Panc1 (cell line): ENCODE measurements at regions not wholly inside any gene's neighbourhood (a gene's known extent, or its start where the extent isn't known, plus 50 kb on each side); places are given as distances from the start of the nearest gene placed in this dataset.

Source experiments
- ATAC-seq: fragments of 200-7000 bp; cut with Tn5 transposase; 2 replicates; pipeline ENCODE4 v1.9.1; 2020; ENCODE audit warnings: mild to moderate bottlenecking, moderate library complexity
- BruUV-seq: library from RNA; stranded (reverse); fragments of 400-500 nt; replicated peaks from 2 replicates; lab custom pipeline; 2021; lab: Mats Ljungman, UMichigan
- CTCF ChIA-PET: fragments of 300-600 bp; sonication (Branson Sonifier 250); formaldehyde crosslinking; loops from one replicate; lab custom pipeline; 2022; ENCODE audit warnings: antibody characterized with exemption; lab: Charles Lee
- POLR2A ChIA-PET: fragments of 300-600 bp; sonication (Branson Sonifier 250); formaldehyde crosslinking; loops from one replicate; lab custom pipeline; 2022; ENCODE audit warnings: antibody characterized with exemption; lab: Charles Lee
- DNase-seq: peaks from one replicate; pipeline ENCODE4 v3.0.0-alpha.2; 2010; ENCODE audit warnings: low read depth, low spot score
- H3K27ac ChIP-seq: 2 replicates; pipeline ENCODE4 v1.5.1; 2011; ENCODE audit warnings: mild to moderate bottlenecking, low read length, inconsistent platforms
- H3K27me3 ChIP-seq: fragments of 200-500 bp; sonication (Bioruptor generic); 2 replicates; pipeline ENCODE4 v1.6.0; 2014; ENCODE audit warnings: low read length, inconsistent platforms; ENCODE audit not compliant: control insufficient read depth, insufficient read depth
- H3K36me3 ChIP-seq: fragments of 200-500 bp; sonication (Bioruptor generic); 2 replicates; pipeline ENCODE4 v1.5.1; 2014; ENCODE audit warnings: inconsistent platforms, mild to moderate bottlenecking, low read length, moderate library complexity; ENCODE audit not compliant: control insufficient read depth, insufficient read depth
- H3K4me1 ChIP-seq: 2 replicates; pipeline ENCODE4 v1.5.1; 2011; ENCODE audit warnings: inconsistent platforms, mild to moderate bottlenecking, low read length, moderate library complexity; ENCODE audit not compliant: control insufficient read depth, insufficient read depth
- H3K4me3 ChIP-seq, 2 experiments: 2 replicates each; pipeline ENCODE4 v1.5.1; 2011 to 2012; ENCODE audit warnings: low read depth in 2 of 2, low read length in 2 of 2, mild to moderate bottlenecking in 2 of 2, inconsistent platforms in 1 of 2, moderate library complexity in 1 of 2
- H3K9me3 ChIP-seq: fragments of 200-500 bp; sonication (Bioruptor generic); 2 replicates; pipeline ENCODE4 v1.5.1; 2014; ENCODE audit warnings: low read depth, mild to moderate bottlenecking, inconsistent platforms, low read length, moderate library complexity; ENCODE audit not compliant: control insufficient read depth, insufficient read depth
- POLR2AphosphoS5 ChIP-seq: IDR thresholded peaks from 2 replicates; pipeline ENCODE4 v1.6.1; 2012; ENCODE audit warnings: mild to moderate bottlenecking, low read depth, low read length, moderate library complexity
- REST ChIP-seq, 2 experiments: IDR thresholded peaks; 2 replicates each; pipeline ENCODE4 v1.6.1; 2011 to 2012; ENCODE audit warnings: low read depth in 2 of 2, control low read depth in 1 of 2, low read length in 1 of 2, mild to moderate bottlenecking in 1 of 2, moderate library complexity in 1 of 2; ENCODE audit not compliant: insufficient read depth in 1 of 2
- SIN3A ChIP-seq: IDR thresholded peaks from 2 replicates; pipeline ENCODE4 v1.6.1; 2012; ENCODE audit warnings: low read depth, mild to moderate bottlenecking, low read length, moderate library complexity, borderline replicate concordance; ENCODE audit not compliant: insufficient read depth
- TCF7L2 ChIP-seq: IDR thresholded peaks from 2 replicates; pipeline ENCODE4 v1.6.1; 2011; ENCODE audit warnings: mild to moderate bottlenecking, low read depth, low read length, inconsistent platforms
- in situ Hi-C: cut with HindIII; loops from 2 replicates; pipeline ENCODE4 v1.10.0; 2016; ENCODE audit warnings: low sequenced_read_pairs, low pct_unique_long_range_greater_than_20kb
- intact Hi-C: fragments of 100-400 bp; cut with micrococcal nuclease; formaldehyde crosslinking; loops from one replicate; pipeline ENCODE4 v1.10.0; 2022; ENCODE audit not compliant: unreplicated experiment
- TF ChIP-seq, protein P1 (sequence below): fragments of 450-650 bp; IDR thresholded peaks from 2 replicates; pipeline ENCODE4 v1.5.1; 2017; ENCODE audit warnings: mild to moderate bottlenecking

DNA sequence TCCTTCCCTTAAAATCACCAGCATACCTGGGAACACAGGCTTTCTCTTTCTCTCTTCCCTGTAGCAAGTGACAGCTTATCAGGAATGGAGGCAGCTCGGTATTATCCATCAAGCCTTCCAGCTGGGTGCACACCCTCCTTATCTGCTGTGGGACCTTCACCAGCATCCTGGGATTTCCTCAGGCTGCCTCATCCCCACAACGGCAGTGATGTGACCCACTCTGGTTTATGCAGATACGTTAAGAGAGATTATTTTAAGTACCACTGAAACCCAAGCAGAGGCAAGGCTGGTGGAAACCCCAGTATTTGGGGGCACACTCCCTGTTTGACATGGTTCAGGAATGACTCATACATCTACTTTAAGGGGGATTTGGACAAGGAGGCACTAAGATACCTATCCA is 192.1 kb downstream of the TM9SF2 start:
- CTCF ChIA-PET: no interaction called here
- Histone ChIP-seq H3K4me1 (no peaks in the 10 kb centered on the region), H3K27ac (no peak overlapping the region), H3K9me3 (no peaks in the 10 kb centered on the region), H3K36me3 (no peaks in the 10 kb centered on the region), H3K27me3 (no peaks in the 10 kb centered on the region), H3K4me3 (no peak overlapping the region)
- intact Hi-C loops: no loop called here
- no peak for ATAC-seq
- TF ChIP-seq POLR2AphosphoS5 (no peak), SIN3A (no peak), REST (IDR thresholded peaks at IDR 0.05; ENCODE audit: insufficient read depth in 1 of 2, low read depth in 2 of 2, low read length in 1 of 2) (no peak), TCF7L2 (no peak)
- TF ChIP-seq, protein P1, sequence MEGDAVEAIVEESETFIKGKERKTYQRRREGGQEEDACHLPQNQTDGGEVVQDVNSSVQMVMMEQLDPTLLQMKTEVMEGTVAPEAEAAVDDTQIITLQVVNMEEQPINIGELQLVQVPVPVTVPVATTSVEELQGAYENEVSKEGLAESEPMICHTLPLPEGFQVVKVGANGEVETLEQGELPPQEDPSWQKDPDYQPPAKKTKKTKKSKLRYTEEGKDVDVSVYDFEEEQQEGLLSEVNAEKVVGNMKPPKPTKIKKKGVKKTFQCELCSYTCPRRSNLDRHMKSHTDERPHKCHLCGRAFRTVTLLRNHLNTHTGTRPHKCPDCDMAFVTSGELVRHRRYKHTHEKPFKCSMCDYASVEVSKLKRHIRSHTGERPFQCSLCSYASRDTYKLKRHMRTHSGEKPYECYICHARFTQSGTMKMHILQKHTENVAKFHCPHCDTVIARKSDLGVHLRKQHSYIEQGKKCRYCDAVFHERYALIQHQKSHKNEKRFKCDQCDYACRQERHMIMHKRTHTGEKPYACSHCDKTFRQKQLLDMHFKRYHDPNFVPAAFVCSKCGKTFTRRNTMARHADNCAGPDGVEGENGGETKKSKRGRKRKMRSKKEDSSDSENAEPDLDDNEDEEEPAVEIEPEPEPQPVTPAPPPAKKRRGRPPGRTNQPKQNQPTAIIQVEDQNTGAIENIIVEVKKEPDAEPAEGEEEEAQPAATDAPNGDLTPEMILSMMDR: no peak
- BruUV-seq: no TSS peak
- POLR2A ChIA-PET: no interaction called here
- no peak for DNase-seq
- in situ Hi-C loops: no loop called here

- Histone ChIP-seq H3K27me3 (no peaks in the 10 kb centered on the region), H3K27ac (no peak overlapping the region), H3K4me1 (no peaks in the 10 kb centered on the region; the same call in 1 of the 2 replicates), H3K9me3 (no peaks in the 10 kb centered on the region), H3K36me3 (no peaks in the 10 kb centered on the region), H3K4me3 (no peak overlapping the region)
- BruUV-seq: no TSS peak
- ChIA-PET POLR2A (interaction anchor here (0.7 kb wide), 1 partner anchor 11 kb away, joined by 6 read pairs; no protein-coding TSS in a partner anchor), CTCF (no interaction called here)
- in situ Hi-C loops: no loop called here
- ATAC-seq (no peak), DNase-seq (no peak)
- TF ChIP-seq TCF7L2: no peak
- TF ChIP-seq POLR2AphosphoS5: no peak
- TF ChIP-seq REST (IDR thresholded peaks at IDR 0.05; ENCODE audit: insufficient read depth in 1 of 2, low read depth in 2 of 2, low read length in 1 of 2): no peak
- no peak for TF ChIP-seq SIN3A
- TF ChIP-seq, protein P1: no peak
- intact Hi-C loops: no loop called here
Measured at GRCh38 chr13:99692854-99693253, 191.6 kb downstream of the TM9SF2 start.
